ENCODE measurements at regions not wholly inside any gene's neighbourhood (a gene's known extent, or its start where the extent isn't known, plus 50 kb on each side); places are given as distances from the start of the nearest gene placed in this dataset.
"Not testable (repeated sequence)": the region's sequence is repeated elsewhere in the genome, so short reads cannot be mapped to it uniquely, and the experiment has no call there.

DNA sequence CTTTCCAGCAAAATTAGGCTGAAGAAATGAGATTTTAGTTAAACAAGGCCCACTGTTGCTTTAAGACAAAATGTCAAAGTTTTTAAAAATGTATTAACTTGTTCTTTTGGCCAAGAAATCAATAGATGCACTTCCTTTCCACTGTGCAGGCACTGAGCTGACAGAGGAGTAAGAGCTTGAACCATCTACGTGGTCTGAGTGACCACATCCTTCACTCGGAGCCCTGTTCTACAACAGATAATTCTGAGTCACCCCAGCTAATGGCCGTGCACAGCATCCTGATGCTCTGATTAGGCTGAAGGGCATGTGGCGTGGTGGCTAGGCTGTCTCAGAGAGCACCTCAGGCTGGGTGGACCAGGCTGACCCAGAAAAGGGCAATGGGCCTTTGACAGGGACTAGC, 107.9 kb downstream of the POTEC start:
- TF ChIP-seq MYC (IDR thresholded peaks at IDR 0.05; ENCODE audit: borderline replicate concordance, low read length) = not testable (repeated sequence)
- TF ChIP-seq, protein P1, sequence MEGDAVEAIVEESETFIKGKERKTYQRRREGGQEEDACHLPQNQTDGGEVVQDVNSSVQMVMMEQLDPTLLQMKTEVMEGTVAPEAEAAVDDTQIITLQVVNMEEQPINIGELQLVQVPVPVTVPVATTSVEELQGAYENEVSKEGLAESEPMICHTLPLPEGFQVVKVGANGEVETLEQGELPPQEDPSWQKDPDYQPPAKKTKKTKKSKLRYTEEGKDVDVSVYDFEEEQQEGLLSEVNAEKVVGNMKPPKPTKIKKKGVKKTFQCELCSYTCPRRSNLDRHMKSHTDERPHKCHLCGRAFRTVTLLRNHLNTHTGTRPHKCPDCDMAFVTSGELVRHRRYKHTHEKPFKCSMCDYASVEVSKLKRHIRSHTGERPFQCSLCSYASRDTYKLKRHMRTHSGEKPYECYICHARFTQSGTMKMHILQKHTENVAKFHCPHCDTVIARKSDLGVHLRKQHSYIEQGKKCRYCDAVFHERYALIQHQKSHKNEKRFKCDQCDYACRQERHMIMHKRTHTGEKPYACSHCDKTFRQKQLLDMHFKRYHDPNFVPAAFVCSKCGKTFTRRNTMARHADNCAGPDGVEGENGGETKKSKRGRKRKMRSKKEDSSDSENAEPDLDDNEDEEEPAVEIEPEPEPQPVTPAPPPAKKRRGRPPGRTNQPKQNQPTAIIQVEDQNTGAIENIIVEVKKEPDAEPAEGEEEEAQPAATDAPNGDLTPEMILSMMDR (IDR thresholded peaks at IDR 0.05) = not testable (repeated sequence)

Measured in A549 (cell line).